A549 (cell line): ENCODE measurements at regions not wholly inside any gene's neighbourhood (a gene's known extent, or its start where the extent isn't known, plus 50 kb on each side); places are given as distances from the start of the nearest gene placed in this dataset.

Experiments used
- ATAC-seq, 2 experiments: fragments of 200-7000 bp in 1 of 2; fragments of >200 bp in 1 of 2; cut with Nextera tagmentation in 1 of 2; cut with Tn5 transposase in 1 of 2; 3 replicates each; pipeline versions ENCODE4 v1.8.0 to v1.9.1; 2018 to 2020; ENCODE audit warnings: mild to moderate bottlenecking in 1 of 2, moderate library complexity in 1 of 2
- CTCF ChIA-PET: fragments of 300-600 bp; sonication (Branson Sonifier 250); formaldehyde crosslinking; extraction: SDS; loops from one replicate; lab custom pipeline; 2021; ENCODE audit warnings: antibody characterized with exemption, inconsistent platforms; lab: Yijun Ruan, JAX
- POLR2A ChIA-PET: fragments of 350-600 bp; formaldehyde crosslinking; extraction: SDS; loops from one replicate; lab custom pipeline; 2021; ENCODE audit warnings: antibody characterized with exemption, inconsistent platforms; lab: Yijun Ruan, JAX
- DNase-seq, 2 experiments: peaks; one replicate each; pipeline versions ENCODE4 v3.0.0 to v3.0.0-alpha.2; 2011 to 2016; ENCODE audit warnings: low read depth in 1 of 2, low spot score in 1 of 2
- FAIRE-seq: peaks from 2 replicates; lab custom pipeline; 2011; peaks lifted over from hg19 to GRCh38; lab: Jason Lieb, UNC
- H3K27ac ChIP-seq, 2 experiments: fragments of >200 bp; sonication (Bioruptor Twin); formaldehyde crosslinking; 3 replicates each; pipeline ENCODE4 v1.5.1; 2016 to 2017
- H3K4me1 ChIP-seq: fragments of >200 bp; sonication (Bioruptor Twin); formaldehyde crosslinking; 3 replicates; pipeline ENCODE4 v1.6.1; 2016
- H3K4me2 ChIP-seq: fragments of >200 bp; sonication (Bioruptor Twin); formaldehyde crosslinking; 3 replicates; pipeline ENCODE4 v1.6.1; 2016
- H3K4me3 ChIP-seq: fragments of >200 bp; sonication (Bioruptor Twin); formaldehyde crosslinking; 3 replicates; pipeline ENCODE4 v1.5.1; 2016
- H3K9me3 ChIP-seq: fragments of >200 bp; sonication (Bioruptor Twin); formaldehyde crosslinking; 3 replicates; pipeline ENCODE4 v1.6.1; 2016
- BHLHE40 ChIP-seq: IDR thresholded peaks from 2 replicates; pipeline ENCODE4 v1.6.1; 2012; ENCODE audit warnings: low read depth, low read length, inconsistent platforms
- CBX8 ChIP-seq: fragments of 200-600 bp; sonication (generic); IDR thresholded peaks from 2 replicates; pipeline ENCODE4 v1.6.1; 2016
- ESRRA ChIP-seq: fragments of 150-350 bp; IDR thresholded peaks from 2 replicates; pipeline ENCODE4 v1.6.1; 2014; ENCODE audit warnings: mild to moderate bottlenecking, low read length, borderline replicate concordance
- FOSB ChIP-seq: fragments of 250-450 bp; sonication (Bioruptor Pico); IDR thresholded peaks from 2 replicates; pipeline ENCODE4 v1.5.0; 2020; ENCODE audit warnings: mild to moderate bottlenecking, moderate library complexity
- FOXS1 ChIP-seq: fragments of 250-450 bp; sonication (Bioruptor Pico); IDR thresholded peaks from 2 replicates; pipeline ENCODE4 v1.5.0; 2020; ENCODE audit warnings: mild to moderate bottlenecking, moderate library complexity
- GATA3 ChIP-seq: IDR thresholded peaks from 2 replicates; pipeline ENCODE4 v1.6.1; 2012; ENCODE audit warnings: borderline replicate concordance
- HEYL ChIP-seq: fragments of 250-450 bp; sonication (Bioruptor Pico); IDR thresholded peaks from 2 replicates; pipeline ENCODE4 v1.8.0; 2021; ENCODE audit warnings: mild to moderate bottlenecking, moderate library complexity
- HOXB5 ChIP-seq: fragments of 250-450 bp; sonication (Bioruptor Pico); IDR thresholded peaks from 2 replicates; pipeline ENCODE4 v1.5.0; 2020; ENCODE audit warnings: mild to moderate bottlenecking, moderate library complexity
- JUNB ChIP-seq: fragments of >200 bp; sonication (Bioruptor Twin); formaldehyde crosslinking; IDR thresholded peaks from 2 replicates; pipeline ENCODE4 v1.6.1; 2016
- KDM1A ChIP-seq: fragments of 200-600 bp; sonication (generic); IDR thresholded peaks from 2 replicates; pipeline ENCODE4 v1.6.1; 2016; ENCODE audit warnings: low read depth, mild to moderate bottlenecking
- MYC ChIP-seq: IDR thresholded peaks from 2 replicates; pipeline ENCODE4 v1.6.1; 2012; ENCODE audit warnings: mild to moderate bottlenecking, inconsistent platforms, low read length, improper control_type of control experiment, borderline replicate concordance
- NR3C1 ChIP-seq: fragments of >200 bp; sonication (Bioruptor Twin); formaldehyde crosslinking; IDR thresholded peaks from 3 replicates; pipeline ENCODE4 v1.6.1; 2017
- PHF8 ChIP-seq: fragments of 200-600 bp; sonication (generic); IDR thresholded peaks from 2 replicates; pipeline ENCODE4 v1.6.1; 2016; ENCODE audit warnings: low read depth, mild to moderate bottlenecking, antibody characterized with exemption, moderate library complexity, borderline replicate concordance
- POLR2A ChIP-seq: IDR thresholded peaks from 2 replicates; pipeline ENCODE4 v1.6.1; 2012; ENCODE audit warnings: mild to moderate bottlenecking, low read length
- RAD21 ChIP-seq, 2 experiments: fragments of >200 bp in 1 of 2; sonication (Bioruptor Twin) in 1 of 2; formaldehyde crosslinking in 1 of 2; IDR thresholded peaks in 1 of 2; conservative IDR thresholded peaks in 1 of 2; 2 replicates in 1 of 2; 3 replicates in 1 of 2; pipeline ENCODE4 v1.6.1; 2012 to 2018; ENCODE audit warnings: inconsistent platforms in 1 of 2
- RCOR1 ChIP-seq: fragments of 150-350 bp; IDR thresholded peaks from 2 replicates; pipeline ENCODE4 v1.6.1; 2014; ENCODE audit warnings: antibody characterized with exemption, low read length, low read depth
- RNF2 ChIP-seq: fragments of 200-600 bp; sonication (generic); IDR thresholded peaks from 2 replicates; pipeline ENCODE4 v1.6.1; 2016; ENCODE audit warnings: low read depth, mild to moderate bottlenecking, antibody characterized with exemption, moderate library complexity, borderline replicate concordance
- SREBF2 ChIP-seq: fragments of 450-650 bp; IDR thresholded peaks from 2 replicates; pipeline ENCODE4 v1.6.1; 2014; ENCODE audit warnings: mild to moderate bottlenecking, moderate library complexity
- ZFP36 ChIP-seq: fragments of 450-650 bp; IDR thresholded peaks from 2 replicates; pipeline ENCODE4 v1.6.1; 2014; ENCODE audit warnings: borderline replicate concordance; ENCODE audit not compliant: partially characterized antibody
- ZNF302 ChIP-seq: fragments of 250-450 bp; sonication (Bioruptor Pico); IDR thresholded peaks from 2 replicates; pipeline ENCODE4 v1.9.0; 2021; ENCODE audit warnings: inconsistent platforms, mild to moderate bottlenecking, moderate library complexity
- WGBS: methylation state at CpG from one replicate; pipeline ENCODE4 v1.1.6; 2017; ENCODE audit errors: missing lambda C conversion rate; 5-methylcytosine and 5-hydroxymethylcytosine counted together
- TF ChIP-seq, protein P1 (sequence below): IDR thresholded peaks from 2 replicates; pipeline ENCODE4 v1.6.1; 2012; ENCODE audit warnings: low read depth, borderline replicate concordance
- TF ChIP-seq, protein P2 (sequence below): fragments of 450-650 bp; IDR thresholded peaks from 2 replicates; pipeline ENCODE4 v1.6.1; 2014; ENCODE audit warnings: antibody characterized with exemption
- TF ChIP-seq, protein P3 (sequence below): fragments of 150-350 bp; IDR thresholded peaks from 2 replicates; pipeline ENCODE4 v1.6.1; 2014; ENCODE audit warnings: low read depth, mild to moderate bottlenecking, low read length
- TF ChIP-seq, protein P4 (sequence below): fragments of 250-450 bp; sonication (Bioruptor Pico); IDR thresholded peaks from 2 replicates; pipeline ENCODE4 v1.5.0; 2021; ENCODE audit warnings: mild to moderate bottlenecking, moderate library complexity, borderline replicate concordance
- TF ChIP-seq, protein P5 (sequence below): IDR thresholded peaks from 2 replicates; pipeline ENCODE4 v1.6.1; 2012

DNA sequence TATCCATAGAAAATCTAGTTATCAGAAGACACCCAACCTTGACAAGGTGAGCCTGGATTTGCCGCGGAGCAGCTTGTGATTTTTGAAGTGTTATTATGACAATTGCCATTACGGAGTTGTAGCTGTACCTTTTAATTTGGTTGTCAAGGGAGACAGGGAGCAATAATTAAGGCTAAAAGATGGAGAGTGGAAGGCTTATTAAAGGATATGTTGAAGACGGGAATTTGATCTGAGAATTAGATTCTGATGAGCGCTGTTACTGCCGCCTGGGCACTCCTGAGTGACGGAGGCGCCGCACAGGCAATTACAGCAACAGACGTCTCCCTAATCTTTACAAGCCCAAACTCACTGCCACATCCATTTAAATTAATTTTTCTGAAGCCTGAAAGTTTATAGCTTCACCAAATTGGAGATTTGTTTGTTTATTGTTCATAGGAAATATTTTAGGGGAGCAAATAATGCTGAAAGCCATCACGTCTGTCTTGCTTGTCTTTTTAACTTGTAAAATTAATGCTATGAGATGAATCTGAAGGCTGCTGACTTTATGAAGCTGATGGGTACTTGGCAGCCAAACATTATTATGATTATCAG, 475.0 kb upstream of the ADARB2 start:
- POLR2A ChIA-PET, result no interaction called here
- FAIRE-seq (no peak), DNase-seq (no peak), ATAC-seq (no peak)
- Histone ChIP-seq H3K9me3 (no peaks in the 10 kb centered on the region), H3K4me1 (no peaks in the 10 kb centered on the region), H3K27ac (no peak overlapping the region), H3K4me2 (no peak overlapping the region), H3K4me3 (no peak overlapping the region)
- TF ChIP-seq NR3C1 (no peak), POLR2A (no peak), FOXS1 (CRISPR knock-in tag) (no peak), ESRRA (no peak), HEYL (no peak), RCOR1 (no peak), BHLHE40 (no peak), RNF2 (no peak), GATA3 (no peak), HOXB5 (CRISPR knock-in tag) (no peak), MYC (no peak)
- TF ChIP-seq, protein P1, sequence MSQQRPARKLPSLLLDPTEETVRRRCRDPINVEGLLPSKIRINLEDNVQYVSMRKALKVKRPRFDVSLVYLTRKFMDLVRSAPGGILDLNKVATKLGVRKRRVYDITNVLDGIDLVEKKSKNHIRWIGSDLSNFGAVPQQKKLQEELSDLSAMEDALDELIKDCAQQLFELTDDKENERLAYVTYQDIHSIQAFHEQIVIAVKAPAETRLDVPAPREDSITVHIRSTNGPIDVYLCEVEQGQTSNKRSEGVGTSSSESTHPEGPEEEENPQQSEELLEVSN, result no peak
- TF ChIP-seq, protein P2, sequence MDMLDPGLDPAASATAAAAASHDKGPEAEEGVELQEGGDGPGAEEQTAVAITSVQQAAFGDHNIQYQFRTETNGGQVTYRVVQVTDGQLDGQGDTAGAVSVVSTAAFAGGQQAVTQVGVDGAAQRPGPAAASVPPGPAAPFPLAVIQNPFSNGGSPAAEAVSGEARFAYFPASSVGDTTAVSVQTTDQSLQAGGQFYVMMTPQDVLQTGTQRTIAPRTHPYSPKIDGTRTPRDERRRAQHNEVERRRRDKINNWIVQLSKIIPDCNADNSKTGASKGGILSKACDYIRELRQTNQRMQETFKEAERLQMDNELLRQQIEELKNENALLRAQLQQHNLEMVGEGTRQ, result no peak
- CTCF ChIA-PET, result no interaction called here
- 55% methylated on average over 11 of the region's 11 CpGs for WGBS

DNA sequence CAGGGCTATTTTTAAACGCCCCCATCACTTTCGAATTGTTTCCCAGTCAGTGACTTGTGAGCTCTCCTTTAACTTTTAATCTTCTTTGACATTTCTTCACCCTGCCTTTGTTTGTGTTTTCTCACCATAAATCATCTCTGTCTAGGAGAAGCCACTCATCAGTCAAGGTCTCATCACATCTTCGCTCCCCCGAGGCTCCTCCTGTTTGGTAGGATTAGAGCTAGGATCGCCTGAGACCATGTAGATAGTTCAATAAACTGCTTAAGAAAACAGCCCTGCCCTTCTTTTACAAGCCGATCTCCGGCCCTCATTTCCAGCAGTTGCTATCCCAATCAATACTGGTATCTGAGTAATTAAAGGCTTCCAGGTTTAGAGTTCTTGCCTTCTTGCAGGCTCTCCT, 472.8 kb upstream of the ADARB2 start:
- Histone ChIP-seq H3K4me1 (no peaks in the 10 kb centered on the region), H3K9me3 (no peaks in the 10 kb centered on the region), H3K4me3 (no peak overlapping the region), H3K27ac (no peak overlapping the region), H3K4me2 (no peak overlapping the region)
- TF ChIP-seq RNF2, result no peak
- TF ChIP-seq, protein P3, sequence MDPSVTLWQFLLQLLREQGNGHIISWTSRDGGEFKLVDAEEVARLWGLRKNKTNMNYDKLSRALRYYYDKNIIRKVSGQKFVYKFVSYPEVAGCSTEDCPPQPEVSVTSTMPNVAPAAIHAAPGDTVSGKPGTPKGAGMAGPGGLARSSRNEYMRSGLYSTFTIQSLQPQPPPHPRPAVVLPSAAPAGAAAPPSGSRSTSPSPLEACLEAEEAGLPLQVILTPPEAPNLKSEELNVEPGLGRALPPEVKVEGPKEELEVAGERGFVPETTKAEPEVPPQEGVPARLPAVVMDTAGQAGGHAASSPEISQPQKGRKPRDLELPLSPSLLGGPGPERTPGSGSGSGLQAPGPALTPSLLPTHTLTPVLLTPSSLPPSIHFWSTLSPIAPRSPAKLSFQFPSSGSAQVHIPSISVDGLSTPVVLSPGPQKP, result no peak
- TF ChIP-seq, protein P4, sequence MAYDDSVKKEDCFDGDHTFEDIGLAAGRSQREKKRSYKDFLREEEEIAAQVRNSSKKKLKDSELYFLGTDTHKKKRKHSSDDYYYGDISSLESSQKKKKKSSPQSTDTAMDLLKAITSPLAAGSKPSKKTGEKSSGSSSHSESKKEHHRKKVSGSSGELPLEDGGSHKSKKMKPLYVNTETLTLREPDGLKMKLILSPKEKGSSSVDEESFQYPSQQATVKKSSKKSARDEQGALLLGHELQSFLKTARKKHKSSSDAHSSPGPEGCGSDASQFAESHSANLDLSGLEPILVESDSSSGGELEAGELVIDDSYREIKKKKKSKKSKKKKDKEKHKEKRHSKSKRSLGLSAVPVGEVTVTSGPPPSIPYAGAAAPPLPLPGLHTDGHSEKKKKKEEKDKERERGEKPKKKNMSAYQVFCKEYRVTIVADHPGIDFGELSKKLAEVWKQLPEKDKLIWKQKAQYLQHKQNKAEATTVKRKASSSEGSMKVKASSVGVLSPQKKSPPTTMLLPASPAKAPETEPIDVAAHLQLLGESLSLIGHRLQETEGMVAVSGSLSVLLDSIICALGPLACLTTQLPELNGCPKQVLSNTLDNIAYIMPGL, result no peak
- TF ChIP-seq ZFP36, result no peak
- no peak for TF ChIP-seq SREBF2
- TF ChIP-seq FOSB (CRISPR knock-in tag), result no peak
- ATAC-seq (no peak), DNase-seq (no peak), FAIRE-seq (no peak)
- POLR2A ChIA-PET, result no interaction called here
- 2% methylated on average over 7 of the region's 7 CpGs for WGBS
- CTCF ChIA-PET, result no interaction called here

DNA sequence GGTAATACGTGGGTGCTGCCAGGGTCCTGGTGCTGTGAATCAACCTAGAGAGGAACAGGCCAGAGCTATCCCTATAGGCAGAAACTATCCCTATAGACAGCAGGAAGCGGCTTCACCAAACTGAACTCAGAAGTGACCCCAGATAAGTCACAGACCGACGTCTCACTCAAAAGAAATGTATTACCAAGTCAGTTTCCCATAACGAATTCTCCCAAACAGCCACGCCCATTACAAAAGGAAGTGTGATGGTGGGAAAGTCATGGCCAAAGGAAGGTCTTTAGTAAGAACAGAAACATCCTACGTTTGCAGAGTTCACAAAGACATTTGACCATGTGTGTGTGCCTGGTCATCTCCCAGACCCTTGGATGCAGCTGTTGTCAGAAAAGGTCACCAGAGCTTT, 470.8 kb upstream of the ADARB2 start:
- no peak overlapping the region for H3K27ac ChIP-seq
- no peak overlapping the region for H3K4me2 ChIP-seq
- CTCF ChIA-PET, result no interaction called here
- no peak for ATAC-seq
- H3K4me1 ChIP-seq, result no peaks in the 10 kb centered on the region
- no peak overlapping the region for H3K4me3 ChIP-seq
- no peak for DNase-seq
- WGBS, result 12% methylated on average over 7 of the region's 7 CpGs
- H3K9me3 ChIP-seq, result no peaks in the 10 kb centered on the region
- POLR2A ChIA-PET, result no interaction called here
- FAIRE-seq, result no peak
- TF ChIP-seq, protein P5, sequence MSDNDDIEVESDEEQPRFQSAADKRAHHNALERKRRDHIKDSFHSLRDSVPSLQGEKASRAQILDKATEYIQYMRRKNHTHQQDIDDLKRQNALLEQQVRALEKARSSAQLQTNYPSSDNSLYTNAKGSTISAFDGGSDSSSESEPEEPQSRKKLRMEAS, result no peak
- TF ChIP-seq ESRRA (no peak), PHF8 (no peak), MYC (no peak), ZFP36 (no peak), ZNF302 (CRISPR knock-in tag) (no peak), CBX8 (no peak), RAD21 (conservative IDR thresholded peaks at IDR 0.05 in 1 of 2, IDR thresholded peaks at IDR 0.05 in 1 of 2) (no peak), GATA3 (no peak), KDM1A (no peak), RNF2 (no peak), JUNB (no peak)
- TF ChIP-seq, protein P1, result no peak
